Heart right ventricle (tissue), 16 donors: ENCODE measurements at regions not wholly inside any gene's neighbourhood (a gene's known extent, or its start where the extent isn't known, plus 50 kb on each side); places are given as distances from the start of the nearest gene placed in this dataset.

ENCODE experiments used
- ATAC-seq, 8 donors: fragments of 200-7000 bp; cut with Tn5 transposase; one replicate each; pipeline ENCODE4 v1.9.1; 2020; ENCODE audit warnings: mild to moderate bottlenecking in 8 of 8, moderate library complexity in 8 of 8, moderate number of reproducible peaks in 1 of 8
- DNase-seq, 2 donors: peaks; one replicate each; pipeline ENCODE4 v3.0.0-alpha.2; 2020
- H3K27ac ChIP-seq, 10 donors: fragments of 200-600 bp; sonication (generic) in 2 of 10; one replicate each; pipeline versions ENCODE4 v1.5.0 to v1.8.0; 2020 to 2022; ENCODE audit warnings: mild to moderate bottlenecking in 3 of 10
- H3K27me3 ChIP-seq, 7 donors: fragments of 200-600 bp; one replicate each; pipeline ENCODE4 v1.8.0; 2021 to 2022; ENCODE audit warnings: mild to moderate bottlenecking in 2 of 7
- H3K36me3 ChIP-seq, 9 donors: fragments of 200-600 bp; sonication (generic) in 1 of 9; one replicate each; pipeline versions ENCODE4 v1.5.0 to v1.8.0; 2020 to 2022; ENCODE audit warnings: mild to moderate bottlenecking in 2 of 9
- H3K4me1 ChIP-seq, 9 donors: fragments of 200-600 bp; sonication (generic) in 1 of 9; one replicate each; pipeline versions ENCODE4 v1.5.0 to v1.8.0; 2020 to 2022; ENCODE audit warnings: mild to moderate bottlenecking in 4 of 9
- H3K4me3 ChIP-seq, 10 donors: fragments of 200-600 bp; sonication (generic) in 2 of 10; one replicate each; pipeline versions ENCODE4 v1.5.0 to v1.8.0; 2020 to 2022; ENCODE audit warnings: mild to moderate bottlenecking in 7 of 10, moderate library complexity in 2 of 10
- H3K9me3 ChIP-seq, 11 donors: fragments of 200-600 bp in 10 of 11; sonication (generic) in 2 of 11; one replicate each; pipeline versions ENCODE4 v1.5.0 to v1.8.0; 2013 to 2022; ENCODE audit warnings: mild to moderate bottlenecking in 2 of 11, control low read depth in 1 of 11, moderate library complexity in 1 of 11
- CTCF ChIP-seq, 9 donors: fragments of 200-600 bp; sonication (generic) in 2 of 9; IDR thresholded peaks; one replicate each; pipeline versions ENCODE4 v1.5.0 to v1.8.0; 2021 to 2022; ENCODE audit warnings: antibody characterized with exemption in 9 of 9, mild to moderate bottlenecking in 5 of 9, moderate library complexity in 1 of 9
- WGBS, 2 donors: extraction: QIAGEN DNeasy Blood & Tissue Kit; methylation state at CpG; one replicate each; pipeline ENCODE4 v1.1.7; 2013; ENCODE audit warnings: inconsistent platforms in 1 of 2; 5-methylcytosine and 5-hydroxymethylcytosine counted together
- intact Hi-C, 10 donors: fragments of 100-400 bp; cut with DNase I; formaldehyde crosslinking; loops; one replicate each; pipeline versions ENCODE4 v1.11.1 to v1.14.2; 2022
- donor health status: Arrhythmogenic right ventricular cardiomyopathy.
- donor health status: ischemic (EF 13 %, LVEDD 7.1; RV severe dilation, severe dysfunction).
- donor health status: healthy with polysubstance abuse.
- donor health status: DM: no; HTN: yes; CAD: no.
- donor health status: DM: no; HTN: no; CAD: no.
- donor health status: ischemic (EF 25% LVEDD 6.9; RV normal size, moderate dysfunction).
- donor health status: ischemic (EF 25% LVEDD 5.7; RV mildly dilated, moderate dysfunction).
- donor health status: healthy.
- donor health status: DM: yes; HTN: yes; CAD: no.
- donor health status: Ischemic cardiomyopathy.
- donor health status: ischemic (EF 35%, LVEDD 5.7; RV mildly dilated, moderate dysfunction).
- donor health status: nonischemic (EF 11% LVEDD 7.7; RV severe dilation, severe dysfunction).
- donor health status: DM: yes; HTN: yes; CAD: no.
- donor health status: PGD.
- donor health status: ischemic (EF 29% LVEDD 5.4; RV normal size, mild dysfunction).
- donor health status: nonischemic (EF 23%, LVEDD 6.1; RV moderate dilation, normal function).

- no peaks in the 10 kb centered on the region for H3K36me3 ChIP-seq
- no peaks in the 10 kb centered on the region for H3K27me3 ChIP-seq
- no peaks in the 10 kb centered on the region for H3K4me1 ChIP-seq
- H3K27ac ChIP-seq: no peak overlapping the region
- intact Hi-C loops: no loop called here
- peaks cover 0 to 34% (median 3%) of the 10 kb centered on the region in 11 donors for H3K9me3 ChIP-seq
- TF ChIP-seq CTCF (IDR thresholded peaks at IDR 0.05): no peak
- no peak overlapping the region for H3K4me3 ChIP-seq
- ATAC-seq: no peak
- 83 to 91% methylated on average over 1 of the region's 1 CpG for WGBS, 2 donors
- no peak for DNase-seq
These were observed 2217.1 kb downstream of the NCAM2 start for GRCh38 chr21:23215261-23215660.
